ENCODE measurements at regions not wholly inside any gene's neighbourhood (a gene's known extent, or its start where the extent isn't known, plus 50 kb on each side); places are given as distances from the start of the nearest gene placed in this dataset.

DNA sequence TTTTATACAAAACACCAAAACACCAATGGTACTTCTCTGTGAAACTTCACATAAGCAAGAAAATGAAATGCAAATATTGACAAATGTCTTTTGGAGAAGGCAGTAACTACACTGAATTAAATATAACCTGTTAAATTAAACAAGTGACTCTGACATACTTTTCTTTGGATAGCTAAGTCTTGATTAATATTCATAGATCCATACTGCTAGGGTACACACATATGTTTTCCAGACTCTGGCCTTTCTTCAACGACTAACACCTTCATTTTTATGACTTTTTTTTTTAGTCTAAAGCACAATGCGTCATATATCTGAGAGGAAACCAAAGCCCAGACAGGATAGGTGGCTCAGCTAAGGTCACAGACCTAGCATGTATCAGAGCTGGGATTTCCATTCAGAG, 263.7 kb downstream of the TENT4A start:
- TF ChIP-seq CEBPB (IDR thresholded peaks at IDR 0.05; ENCODE audit: low read depth, low read length) (no peak), BHLHE40 (IDR thresholded peaks at IDR 0.05; ENCODE audit: low read depth, low read length) (no peak), RAD21 (IDR thresholded peaks at IDR 0.05; ENCODE audit: low read length) (no peak), NFE2L2 (IDR thresholded peaks at IDR 0.05; ENCODE audit: low read depth, low read length) (no peak), RCOR1 (IDR thresholded peaks at IDR 0.05; ENCODE audit: insufficient replicate concordance, low read length) (no peak), RFX5 (IDR thresholded peaks at IDR 0.05; ENCODE audit: low read depth, low read length) (no peak), SMC3 (IDR thresholded peaks at IDR 0.05; ENCODE audit: low read depth, low read length) (no peak), MAZ (IDR thresholded peaks at IDR 0.05; ENCODE audit: borderline replicate concordance, low read depth, low read length) (no peak), CHD1 (IDR thresholded peaks at IDR 0.05; ENCODE audit: low read depth, low read length) (no peak), MAFK (IDR thresholded peaks at IDR 0.05; ENCODE audit: low read depth, low read length) (no peak), FOS (IDR thresholded peaks at IDR 0.05; ENCODE audit: low read depth, low read length) (no peak), POLR2A (IDR thresholded peaks at IDR 0.05; ENCODE audit: low read depth, low read length) (no peak), MXI1 (IDR thresholded peaks at IDR 0.05; ENCODE audit: borderline replicate concordance, low read depth, low read length) (no peak)
- TF ChIP-seq, protein P1, sequence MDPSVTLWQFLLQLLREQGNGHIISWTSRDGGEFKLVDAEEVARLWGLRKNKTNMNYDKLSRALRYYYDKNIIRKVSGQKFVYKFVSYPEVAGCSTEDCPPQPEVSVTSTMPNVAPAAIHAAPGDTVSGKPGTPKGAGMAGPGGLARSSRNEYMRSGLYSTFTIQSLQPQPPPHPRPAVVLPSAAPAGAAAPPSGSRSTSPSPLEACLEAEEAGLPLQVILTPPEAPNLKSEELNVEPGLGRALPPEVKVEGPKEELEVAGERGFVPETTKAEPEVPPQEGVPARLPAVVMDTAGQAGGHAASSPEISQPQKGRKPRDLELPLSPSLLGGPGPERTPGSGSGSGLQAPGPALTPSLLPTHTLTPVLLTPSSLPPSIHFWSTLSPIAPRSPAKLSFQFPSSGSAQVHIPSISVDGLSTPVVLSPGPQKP (IDR thresholded peaks at IDR 0.05; ENCODE audit: borderline replicate concordance, low read depth, low read length) = no peak
- TF ChIP-seq, protein P2, sequence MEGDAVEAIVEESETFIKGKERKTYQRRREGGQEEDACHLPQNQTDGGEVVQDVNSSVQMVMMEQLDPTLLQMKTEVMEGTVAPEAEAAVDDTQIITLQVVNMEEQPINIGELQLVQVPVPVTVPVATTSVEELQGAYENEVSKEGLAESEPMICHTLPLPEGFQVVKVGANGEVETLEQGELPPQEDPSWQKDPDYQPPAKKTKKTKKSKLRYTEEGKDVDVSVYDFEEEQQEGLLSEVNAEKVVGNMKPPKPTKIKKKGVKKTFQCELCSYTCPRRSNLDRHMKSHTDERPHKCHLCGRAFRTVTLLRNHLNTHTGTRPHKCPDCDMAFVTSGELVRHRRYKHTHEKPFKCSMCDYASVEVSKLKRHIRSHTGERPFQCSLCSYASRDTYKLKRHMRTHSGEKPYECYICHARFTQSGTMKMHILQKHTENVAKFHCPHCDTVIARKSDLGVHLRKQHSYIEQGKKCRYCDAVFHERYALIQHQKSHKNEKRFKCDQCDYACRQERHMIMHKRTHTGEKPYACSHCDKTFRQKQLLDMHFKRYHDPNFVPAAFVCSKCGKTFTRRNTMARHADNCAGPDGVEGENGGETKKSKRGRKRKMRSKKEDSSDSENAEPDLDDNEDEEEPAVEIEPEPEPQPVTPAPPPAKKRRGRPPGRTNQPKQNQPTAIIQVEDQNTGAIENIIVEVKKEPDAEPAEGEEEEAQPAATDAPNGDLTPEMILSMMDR (conservative IDR thresholded peaks at IDR 0.05; ENCODE audit: low read depth, low read length) = no peak
- TF ChIP-seq, protein P3, sequence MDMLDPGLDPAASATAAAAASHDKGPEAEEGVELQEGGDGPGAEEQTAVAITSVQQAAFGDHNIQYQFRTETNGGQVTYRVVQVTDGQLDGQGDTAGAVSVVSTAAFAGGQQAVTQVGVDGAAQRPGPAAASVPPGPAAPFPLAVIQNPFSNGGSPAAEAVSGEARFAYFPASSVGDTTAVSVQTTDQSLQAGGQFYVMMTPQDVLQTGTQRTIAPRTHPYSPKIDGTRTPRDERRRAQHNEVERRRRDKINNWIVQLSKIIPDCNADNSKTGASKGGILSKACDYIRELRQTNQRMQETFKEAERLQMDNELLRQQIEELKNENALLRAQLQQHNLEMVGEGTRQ (IDR thresholded peaks at IDR 0.05; ENCODE audit: low read depth, low read length) = no peak
- Histone ChIP-seq H3K4me1 (ENCODE audit: control insufficient read depth, insufficient read depth, low read length) (no peaks in the 10 kb centered on the region), H2AK5ac (ENCODE audit: low read depth, low read length) (no peak overlapping the region), H3K4me2 (ENCODE audit: low read depth, low read length) (no peak overlapping the region), H3K9me3 (ENCODE audit: control insufficient read depth, insufficient read depth, low read length) (peaks cover 26% of the 10 kb centered on the region), H3K4me3 (ENCODE audit: insufficient read depth, low read depth, low read length) (no peak overlapping the region), H3K27me3 (ENCODE audit: control insufficient read depth, insufficient read depth, low read length) (no peaks in the 10 kb centered on the region), H3K56ac (ENCODE audit: extremely low read depth, insufficient read depth, low read length) (no peak overlapping the region), H3K4ac (ENCODE audit: low read depth, low read length) (no peak overlapping the region), H4K20me1 (ENCODE audit: insufficient read depth, low read length) (no peaks in the 10 kb centered on the region), H3K18ac (ENCODE audit: low read depth, low read length) (no peak overlapping the region), H3K79me1 (ENCODE audit: low read depth in 1 of 2, low read length in 2 of 2) (no peaks in the 10 kb centered on the region), H4K8ac (ENCODE audit: low read depth in 2 of 2, low read length in 2 of 2) (no peak overlapping the region), H3K9ac (ENCODE audit: low read depth, low read length) (no peak overlapping the region), H3K23ac (ENCODE audit: low read depth, low read length) (no peak overlapping the region), H3K27ac (ENCODE audit: insufficient read depth, low read length) (no peak overlapping the region), H2BK15ac (ENCODE audit: low read depth, low read length) (no peak overlapping the region), H2AK9ac (replicated peaks; ENCODE audit: low read depth, low read length, poor library complexity) (no peak overlapping the region), H4K91ac (ENCODE audit: insufficient read depth, low read depth, low read length) (no peak overlapping the region), H2BK5ac (ENCODE audit: low read depth, low read length, poor library complexity, severe bottlenecking) (no peak overlapping the region), H3K9me1 (ENCODE audit: insufficient read depth, low read length) (no peaks in the 10 kb centered on the region), H2BK120ac (ENCODE audit: low read depth, low read length) (no peak overlapping the region), H2BK20ac (ENCODE audit: low read depth, low read length) (no peak overlapping the region), H4K5ac (ENCODE audit: low read depth, low read length) (no peak overlapping the region), H3K14ac (replicated peaks; ENCODE audit: low read depth, low read length) (no peak overlapping the region), H3K36me3 (ENCODE audit: control insufficient read depth, insufficient read depth, low read length) (no peaks in the 10 kb centered on the region), H2AFZ (replicated peaks; ENCODE audit: low read length, poor library complexity) (no peak overlapping the region)
- ATAC-seq (ENCODE audit: low read depth) (no peak), DNase-seq (no peak)
- BruUV-seq (replicated peaks) = no TSS peak
- in situ Hi-C loops (cut with MboI; ENCODE audit: low sequenced_read_pairs) (no loop called here), intact Hi-C loops (cut with micrococcal nuclease) (no loop called here), dilution Hi-C loops (cut with HindIII; ENCODE audit: low sequenced_read_pairs, unreplicated experiment) (no loop called here)
- ChIA-PET CTCF (interaction anchor here (0.6 kb wide), 1 partner anchor 840 kb away, joined by 5 read pairs; no protein-coding TSS in a partner anchor), POLR2A (ENCODE audit: unreplicated experiment) (no interaction called here)
- no CpG with 5 or more reads among the region's 2 CpGs for whole genome bisulfite sequencing, 2 experiments (ENCODE audit: extremely low coverage in 2 of 2, insufficient read length in 1 of 2)

Measured in IMR-90 (cell line).